Fibroblast of the aortic adventitia (primary cell): ENCODE measurements at regions not wholly inside any gene's neighbourhood (a gene's known extent, or its start where the extent isn't known, plus 50 kb on each side); places are given as distances from the start of the nearest gene placed in this dataset.

Experiments used
- DNase-seq: peaks from one replicate; pipeline ENCODE4 v3.0.0-alpha.2; 2010; ENCODE audit warnings: low read depth
- H3K4me3 ChIP-seq: 2 replicates; pipeline ENCODE4 v1.5.1; 2011; ENCODE audit warnings: low read depth, mild to moderate bottlenecking, control low read depth, low read length, moderate library complexity
- TF ChIP-seq, protein P1 (sequence below): IDR thresholded peaks from 2 replicates; pipeline ENCODE4 v1.5.1; 2011; ENCODE audit warnings: mild to moderate bottlenecking, low read length, control low read depth, inconsistent platforms; ENCODE audit not compliant: insufficient read depth

DNA sequence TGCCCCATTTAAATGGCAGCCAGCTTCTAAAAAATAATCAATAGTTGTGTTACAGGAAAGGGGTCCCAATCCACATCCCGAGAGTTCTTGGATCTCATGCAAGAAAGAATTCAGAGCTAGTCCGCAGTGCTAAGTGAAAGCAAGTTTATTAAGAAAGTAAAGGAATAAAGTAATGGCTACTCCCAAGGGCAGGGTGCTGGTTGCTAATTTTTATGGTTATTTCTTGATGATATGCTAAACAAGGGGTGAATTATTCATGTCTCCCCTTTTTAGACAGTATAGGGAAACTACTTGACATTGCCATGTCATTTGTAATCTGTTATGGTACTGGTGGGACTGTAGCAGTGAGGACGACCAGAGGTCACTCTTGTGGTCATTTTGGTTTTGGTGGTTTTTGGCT is 591.3 kb downstream of the LRFN5 start:
- no peak overlapping the region for H3K4me3 ChIP-seq
- DNase-seq: no peak
- TF ChIP-seq, protein P1, sequence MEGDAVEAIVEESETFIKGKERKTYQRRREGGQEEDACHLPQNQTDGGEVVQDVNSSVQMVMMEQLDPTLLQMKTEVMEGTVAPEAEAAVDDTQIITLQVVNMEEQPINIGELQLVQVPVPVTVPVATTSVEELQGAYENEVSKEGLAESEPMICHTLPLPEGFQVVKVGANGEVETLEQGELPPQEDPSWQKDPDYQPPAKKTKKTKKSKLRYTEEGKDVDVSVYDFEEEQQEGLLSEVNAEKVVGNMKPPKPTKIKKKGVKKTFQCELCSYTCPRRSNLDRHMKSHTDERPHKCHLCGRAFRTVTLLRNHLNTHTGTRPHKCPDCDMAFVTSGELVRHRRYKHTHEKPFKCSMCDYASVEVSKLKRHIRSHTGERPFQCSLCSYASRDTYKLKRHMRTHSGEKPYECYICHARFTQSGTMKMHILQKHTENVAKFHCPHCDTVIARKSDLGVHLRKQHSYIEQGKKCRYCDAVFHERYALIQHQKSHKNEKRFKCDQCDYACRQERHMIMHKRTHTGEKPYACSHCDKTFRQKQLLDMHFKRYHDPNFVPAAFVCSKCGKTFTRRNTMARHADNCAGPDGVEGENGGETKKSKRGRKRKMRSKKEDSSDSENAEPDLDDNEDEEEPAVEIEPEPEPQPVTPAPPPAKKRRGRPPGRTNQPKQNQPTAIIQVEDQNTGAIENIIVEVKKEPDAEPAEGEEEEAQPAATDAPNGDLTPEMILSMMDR: no peak

DNA sequence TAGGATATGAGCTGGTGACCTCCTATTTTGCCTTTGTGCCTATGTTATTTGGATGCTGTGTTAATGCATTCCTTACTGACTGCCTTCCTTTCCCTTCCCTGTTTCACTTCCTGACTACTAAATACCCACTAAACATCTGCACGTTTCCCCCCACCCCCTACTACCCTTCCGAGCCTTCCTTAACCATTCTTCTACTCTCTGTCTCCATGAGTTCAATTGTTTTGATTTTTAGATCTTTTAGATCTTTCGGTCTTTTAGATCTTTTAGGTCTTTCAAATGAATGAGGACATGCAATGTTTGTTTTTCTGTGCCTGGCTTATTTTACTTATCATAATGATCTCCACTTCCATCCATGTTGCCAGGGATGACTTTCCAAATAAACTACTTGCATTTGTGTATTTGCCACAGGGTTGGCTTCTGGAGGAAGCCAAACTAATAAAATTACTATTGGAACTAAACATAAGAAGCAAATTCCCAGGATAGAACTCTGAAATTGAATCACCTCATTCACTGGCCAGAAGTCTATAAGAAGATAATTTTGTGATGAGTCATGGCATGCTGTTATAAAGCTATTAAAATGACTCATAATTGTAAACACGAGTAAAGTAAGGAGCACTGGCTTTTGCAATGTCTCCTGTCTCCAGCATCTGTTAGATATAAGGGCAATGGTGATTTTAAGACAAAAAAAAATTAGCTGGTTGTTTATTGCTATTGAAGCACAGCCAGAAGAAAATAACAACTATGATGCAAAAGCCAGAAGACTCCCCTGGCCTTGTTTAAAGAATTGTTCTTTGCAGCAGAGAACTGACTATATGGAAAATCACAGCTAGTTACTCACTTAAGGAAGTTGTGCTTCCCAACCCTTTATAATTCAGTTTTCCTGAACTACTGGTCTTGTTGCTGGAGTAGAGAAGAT is 586.3 kb downstream of the LRFN5 start:
- no peak overlapping the region for H3K4me3 ChIP-seq
- TF ChIP-seq, protein P1: no peak
- peak; percentile 96 for DNase-seq

DNA sequence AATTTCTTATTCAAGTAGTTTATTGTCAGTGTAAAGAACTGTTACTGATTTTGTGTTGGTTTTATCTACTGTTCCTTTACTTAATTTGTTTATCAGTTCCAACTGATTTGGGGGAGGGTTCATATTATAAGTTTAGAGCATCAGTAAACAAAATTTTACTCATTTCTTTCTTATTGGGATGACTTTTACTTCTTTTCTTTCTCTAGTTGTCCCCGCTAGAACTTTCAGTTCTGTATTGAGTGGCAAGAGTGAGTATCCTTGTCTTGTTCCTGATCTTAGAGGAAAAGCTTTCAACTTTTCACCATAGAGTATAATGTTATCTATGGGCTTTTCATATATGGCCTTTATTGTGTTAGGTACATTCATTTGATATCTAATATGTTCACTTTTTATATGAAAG is 584.1 kb downstream of the LRFN5 start:
- DNase-seq: no peak
- TF ChIP-seq, protein P1: no peak
- H3K4me3 ChIP-seq: no peak overlapping the region

DNA sequence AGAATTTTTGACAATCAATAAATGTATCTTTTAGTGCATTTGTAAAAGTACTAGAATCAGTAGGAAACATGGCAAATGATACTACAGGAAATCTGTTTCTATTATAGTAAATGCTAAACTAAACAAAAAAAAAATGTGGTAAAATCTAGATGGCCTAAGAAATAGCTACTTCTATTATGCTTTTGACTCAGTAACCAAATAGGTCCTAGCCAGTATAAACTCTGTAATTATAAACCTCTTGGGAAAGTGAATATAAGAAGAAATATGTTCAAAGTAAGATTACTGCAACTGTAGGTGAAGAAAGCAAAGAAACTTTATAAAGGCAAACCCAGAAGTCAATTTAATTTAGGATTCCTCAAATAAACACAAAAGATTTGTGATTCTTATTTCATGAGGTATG is 581.2 kb downstream of the LRFN5 start:
- TF ChIP-seq, protein P1: no peak
- no peak overlapping the region for H3K4me3 ChIP-seq
- DNase-seq: no peak

DNA sequence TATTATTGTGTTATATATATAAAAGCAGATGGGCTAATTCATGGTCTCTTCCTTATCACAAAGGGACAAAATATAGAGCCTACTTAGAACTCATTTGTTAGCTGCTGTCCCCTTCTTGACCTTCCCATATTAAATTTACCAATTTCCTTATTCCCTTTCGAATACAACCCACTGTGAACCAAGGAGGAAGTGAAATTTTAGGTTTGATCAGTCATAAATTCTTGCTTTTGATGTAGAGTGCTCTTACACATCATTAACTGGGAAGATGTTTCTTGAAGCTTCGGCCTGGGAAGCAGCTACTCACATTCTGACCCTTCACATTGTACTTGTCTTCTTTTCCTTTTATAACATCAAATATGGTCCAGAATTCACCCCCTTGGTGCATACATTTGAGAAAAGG is 579.0 kb downstream of the LRFN5 start:
- TF ChIP-seq, protein P1: no peak
- H3K4me3 ChIP-seq: no peak overlapping the region
- DNase-seq: no peak

DNA sequence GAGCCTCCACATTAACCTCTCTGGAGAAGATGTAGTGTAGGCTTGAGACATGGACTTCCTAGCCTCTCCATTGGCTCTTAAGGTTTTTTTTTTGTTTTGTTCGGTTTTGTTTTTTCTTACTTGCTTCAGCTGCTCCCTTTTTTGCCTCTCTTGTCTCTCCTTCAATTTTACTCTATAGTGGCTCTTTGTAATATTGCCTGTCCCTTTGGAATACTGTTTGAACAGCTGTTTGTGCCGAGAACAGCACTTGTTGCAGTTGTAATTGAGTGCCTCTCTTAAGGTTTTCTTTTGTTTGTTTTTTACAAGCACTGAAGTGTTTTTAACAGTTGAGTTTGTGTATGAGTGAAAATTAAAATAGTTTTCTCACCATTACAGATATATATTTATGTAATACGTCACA is 567.7 kb downstream of the LRFN5 start:
- DNase-seq: no peak
- no peak overlapping the region for H3K4me3 ChIP-seq
- TF ChIP-seq, protein P1: no peak
